SU-DHL-6 (cell line): ENCODE measurements at regions not wholly inside any gene's neighbourhood (a gene's known extent, or its start where the extent isn't known, plus 50 kb on each side); places are given as distances from the start of the nearest gene placed in this dataset.

Experiments
- H2AFZ ChIP-seq: fragments of 200-600 bp; sonication (generic); 2 replicates; pipeline ENCODE4 v1.6.1; 2014; ENCODE audit warnings: low read depth, mild to moderate bottlenecking, moderate library complexity, mixed read lengths, antibody characterized with exemption, low read length; ENCODE audit not compliant: severe bottlenecking
- H3F3A ChIP-seq: fragments of 200-600 bp; shearing (Covaris generic); 2 replicates; pipeline ENCODE4 v1.6.0; 2016; ENCODE audit warnings: antibody characterized with exemption, mild to moderate bottlenecking; ENCODE audit not compliant: insufficient read depth
- H3K27ac ChIP-seq: fragments of 200-600 bp; sonication (generic); 2 replicates; pipeline ENCODE4 v1.5.1; 2016; ENCODE audit warnings: low read depth, mild to moderate bottlenecking, low read length, moderate library complexity, mixed read lengths
- H3K27me3 ChIP-seq: fragments of 200-600 bp; sonication (generic), shearing (Covaris generic); 2 replicates; pipeline ENCODE4 v1.6.0; 2014; ENCODE audit warnings: mild to moderate bottlenecking, low read length
- H3K36me3 ChIP-seq: fragments of 200-600 bp; sonication (generic); 2 replicates; pipeline ENCODE4 v1.6.1; 2014; ENCODE audit warnings: mild to moderate bottlenecking, low read length, mixed read lengths
- H3K4me2 ChIP-seq: fragments of 300-600, 200-600 bp; shearing (Covaris generic), sonication (generic); 2 replicates; pipeline ENCODE4 v1.6.0; 2014; ENCODE audit warnings: low read length, low read depth, mild to moderate bottlenecking; ENCODE audit not compliant: poor library complexity, severe bottlenecking
- H3K4me3 ChIP-seq: fragments of 200-600 bp; sonication (generic); 2 replicates; pipeline ENCODE4 v1.5.1; 2014; ENCODE audit warnings: antibody characterized with exemption, low read length, mild to moderate bottlenecking, mixed read lengths; ENCODE audit not compliant: insufficient read depth, poor library complexity, severe bottlenecking
- H3K79me2 ChIP-seq: fragments of 200-600 bp; sonication (generic); 2 replicates; pipeline ENCODE4 v1.6.1; 2014; ENCODE audit warnings: mild to moderate bottlenecking, low read length, moderate library complexity; ENCODE audit not compliant: insufficient read depth
- H3K9ac ChIP-seq: fragments of 200-600 bp; sonication (generic); 2 replicates; pipeline ENCODE4 v1.7.0; 2014; ENCODE audit warnings: mild to moderate bottlenecking, low read length
- H3K9me2 ChIP-seq: fragments of 200-600 bp; sonication (generic); replicated peaks from 2 replicates; pipeline ENCODE4 v1.6.1; 2014; ENCODE audit warnings: low read length; ENCODE audit not compliant: insufficient read depth
- H3K9me3 ChIP-seq: fragments of 200-600 bp; sonication (generic); 2 replicates; pipeline ENCODE4 v1.6.1; 2014; ENCODE audit warnings: low read length, mixed read lengths; ENCODE audit not compliant: insufficient read depth
- H4K20me1 ChIP-seq: fragments of 200-600 bp; sonication (generic); 2 replicates; pipeline ENCODE4 v1.6.1; 2014; ENCODE audit warnings: low read depth, mild to moderate bottlenecking, antibody characterized with exemption, low read length, moderate library complexity, mixed read lengths
- CTCF ChIP-seq: fragments of 200-600 bp; sonication (generic); IDR thresholded peaks from one replicate; pipeline ENCODE4 v1.5.1; 2017; ENCODE audit warnings: antibody characterized with exemption, mild to moderate bottlenecking, low read length, moderate library complexity; ENCODE audit not compliant: insufficient read depth, poor library complexity, severe bottlenecking
- EZH2phosphoT487 ChIP-seq: fragments of 200-600 bp; sonication (generic), shearing (Covaris generic); conservative IDR thresholded peaks from 2 replicates; pipeline ENCODE4 v1.6.1; 2018; ENCODE audit warnings: mild to moderate bottlenecking, antibody characterized with exemption, low read length, moderate library complexity, mixed read lengths

GRCh38 chr11:80457823-80458222 lies 1017.0 kb upstream of the TENM4 start:
- Histone ChIP-seq H4K20me1 (no peaks in the 10 kb centered on the region), H3K27ac (no peak overlapping the region), H3K79me2 (no peaks in the 10 kb centered on the region), H3K4me2 (no peak overlapping the region), H3K9me3 (no peaks in the 10 kb centered on the region), H3K9me2 (no peaks in the 10 kb centered on the region), H3K36me3 (no peaks in the 10 kb centered on the region), H3K27me3 (no peaks in the 10 kb centered on the region), H2AFZ (no peak overlapping the region), H3K4me3 (no peak overlapping the region), H3K9ac (no peak overlapping the region), H3F3A (no peaks in the 10 kb centered on the region)
- TF ChIP-seq EZH2phosphoT487 (no peak), CTCF (no peak)

DNA sequence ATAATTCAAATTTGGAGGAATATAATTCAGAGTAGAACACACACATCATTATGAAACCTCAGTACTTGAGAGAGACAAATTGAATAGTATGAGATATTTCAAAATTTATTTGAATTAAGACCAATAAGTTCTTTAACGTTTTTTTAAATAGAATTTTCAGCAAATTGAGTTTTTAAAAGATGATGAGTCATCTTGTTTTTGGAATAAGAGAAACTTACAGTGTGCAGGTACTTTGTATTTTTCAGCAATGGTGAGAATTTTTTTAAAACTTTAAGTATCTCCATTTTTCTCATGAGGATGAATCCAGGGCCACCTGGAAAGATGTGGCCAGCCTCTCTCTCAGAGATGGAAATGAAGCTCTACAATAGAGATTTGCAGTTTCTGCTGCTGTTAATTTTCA lies 1015.0 kb upstream of the TENM4 start:
- H3K9me3 ChIP-seq: no peaks in the 10 kb centered on the region
- H3K79me2 ChIP-seq: no peaks in the 10 kb centered on the region
- TF ChIP-seq EZH2phosphoT487: no peak
- no peak for TF ChIP-seq CTCF
- no peaks in the 10 kb centered on the region for H3K9me2 ChIP-seq
- no peak overlapping the region for H2AFZ ChIP-seq
- no peak overlapping the region for H3K4me2 ChIP-seq
- no peak overlapping the region for H3K9ac ChIP-seq
- no peak overlapping the region for H3K4me3 ChIP-seq
- H3F3A ChIP-seq: no peaks in the 10 kb centered on the region
- H4K20me1 ChIP-seq: no peaks in the 10 kb centered on the region
- no peak overlapping the region for H3K27ac ChIP-seq
- no peaks in the 10 kb centered on the region for H3K36me3 ChIP-seq
- no peaks in the 10 kb centered on the region for H3K27me3 ChIP-seq

DNA sequence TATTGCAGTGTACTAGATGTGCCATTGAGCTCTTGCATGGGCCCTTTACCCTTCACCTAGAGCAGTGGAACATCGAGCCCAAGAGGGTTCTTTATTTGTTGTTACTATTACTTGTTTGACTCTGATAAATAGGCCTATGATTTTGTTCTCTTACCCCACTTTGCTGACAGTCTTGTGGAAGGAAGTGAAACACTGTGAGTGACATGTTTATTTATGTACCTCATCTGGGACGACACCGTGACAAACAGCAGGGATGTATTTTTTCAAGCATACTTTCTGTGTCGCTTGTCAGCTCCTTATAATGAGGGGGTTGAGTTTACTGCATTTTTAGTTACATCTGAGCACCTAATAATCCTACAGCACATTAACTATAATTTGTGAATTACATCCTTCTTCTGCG lies 1010.3 kb upstream of the TENM4 start:
- no peak overlapping the region for H3K27ac ChIP-seq
- no peaks in the 10 kb centered on the region for H3K36me3 ChIP-seq
- H3K4me2 ChIP-seq: no peak overlapping the region
- TF ChIP-seq EZH2phosphoT487 (no peak), CTCF (no peak)
- H3K9me3 ChIP-seq: no peaks in the 10 kb centered on the region
- H3K9me2 ChIP-seq: no peaks in the 10 kb centered on the region
- no peaks in the 10 kb centered on the region for H4K20me1 ChIP-seq
- no peak overlapping the region for H2AFZ ChIP-seq
- H3K9ac ChIP-seq: no peak overlapping the region
- no peaks in the 10 kb centered on the region for H3K27me3 ChIP-seq
- no peaks in the 10 kb centered on the region for H3K79me2 ChIP-seq
- H3F3A ChIP-seq: no peaks in the 10 kb centered on the region
- no peak overlapping the region for H3K4me3 ChIP-seq

DNA sequence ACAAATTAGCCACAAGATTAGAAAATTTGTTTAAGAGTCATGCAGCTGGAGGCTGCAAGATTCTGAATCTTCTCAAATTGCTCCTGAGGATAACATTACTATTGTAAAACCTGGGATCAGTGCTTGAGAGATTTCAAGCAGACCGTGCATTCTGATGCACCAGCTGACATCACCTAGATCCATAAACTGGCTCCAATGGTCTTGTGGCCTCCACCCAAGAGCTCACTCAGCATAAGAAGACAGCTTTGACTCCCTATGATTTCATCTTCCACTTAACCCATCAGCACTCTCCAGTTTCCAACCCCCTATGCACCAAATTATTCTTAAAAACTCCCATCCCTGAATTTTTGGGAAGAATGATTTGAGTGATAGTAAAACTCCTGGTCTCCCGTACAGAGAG lies 1007.9 kb upstream of the TENM4 start:
- Histone ChIP-seq H3F3A (no peaks in the 10 kb centered on the region), H3K79me2 (no peaks in the 10 kb centered on the region), H3K4me2 (no peak overlapping the region), H3K4me3 (no peak overlapping the region), H4K20me1 (no peaks in the 10 kb centered on the region), H2AFZ (no peak overlapping the region), H3K36me3 (no peaks in the 10 kb centered on the region), H3K9ac (no peak overlapping the region), H3K27ac (no peak overlapping the region), H3K9me3 (no peaks in the 10 kb centered on the region), H3K9me2 (no peaks in the 10 kb centered on the region), H3K27me3 (no peaks in the 10 kb centered on the region)
- TF ChIP-seq EZH2phosphoT487: no peak
- no peak for TF ChIP-seq CTCF
